Mesenteric fat pad (tissue), 1 donor: ENCODE measurements at regions not wholly inside any gene's neighbourhood (a gene's known extent, or its start where the extent isn't known, plus 50 kb on each side); places are given as distances from the start of the nearest gene placed in this dataset.

Source experiments
- DNase-seq: peaks from one replicate; pipeline ENCODE4 v3.0.0-alpha.2; 2020; ENCODE audit warnings: low spot score
- donor health status: DM: yes; HTN: yes; CAD: no.

GRCh38 chr9:107938801-107939386, 449.3 kb upstream of the KLF4 start:
- no peak for DNase-seq

GRCh38 chr9:107935931-107936330, 446.4 kb upstream of the KLF4 start:
- no peak for DNase-seq

GRCh38 chr9:107933516-107933915, 443.9 kb upstream of the KLF4 start:
- DNase-seq: no peak

- no peak for DNase-seq
These were observed 443.5 kb upstream of the KLF4 start for GRCh38 chr9:107933097-107933496.

- no peak for DNase-seq
These were observed 443.0 kb upstream of the KLF4 start for GRCh38 chr9:107932601-107933000.

- no peak for DNase-seq
These were observed 442.5 kb upstream of the KLF4 start for GRCh38 chr9:107932046-107932445.

GRCh38 chr9:107931071-107931715, 441.6 kb upstream of the KLF4 start:
- no peak for DNase-seq

GRCh38 chr9:107929443-107929842, 439.9 kb upstream of the KLF4 start:
- DNase-seq: no peak

- DNase-seq: no peak
These were observed 439.3 kb upstream of the KLF4 start for GRCh38 chr9:107928701-107929371.

GRCh38 chr9:107927276-107927675, 437.7 kb upstream of the KLF4 start:
- DNase-seq: no peak

GRCh38 chr9:107925749-107926297, 436.3 kb upstream of the KLF4 start:
- DNase-seq: no peak

GRCh38 chr9:107922260-107922659, 432.7 kb upstream of the KLF4 start:
- DNase-seq: no peak

- no peak for DNase-seq
These were observed 429.7 kb upstream of the KLF4 start for GRCh38 chr9:107919263-107919662.

GRCh38 chr9:107918749-107919148, 429.2 kb upstream of the KLF4 start:
- DNase-seq: no peak

GRCh38 chr9:107914151-107914550, 424.6 kb upstream of the KLF4 start:
- DNase-seq: no peak

- DNase-seq: no peak
These were observed 418.1 kb upstream of the KLF4 start for GRCh38 chr9:107907715-107908114.

GRCh38 chr9:107907255-107907654, 417.7 kb upstream of the KLF4 start:
- no peak for DNase-seq

GRCh38 chr9:107906074-107906473, 416.5 kb upstream of the KLF4 start:
- no peak for DNase-seq

- no peak for DNase-seq
These were observed 415.9 kb upstream of the KLF4 start for GRCh38 chr9:107905308-107906020.

GRCh38 chr9:107899961-107900330, 410.4 kb upstream of the KLF4 start:
- no peak for DNase-seq

GRCh38 chr9:107898761-107899160, 409.2 kb upstream of the KLF4 start:
- no peak for DNase-seq

GRCh38 chr9:107896544-107896943, 407.0 kb upstream of the KLF4 start:
- no peak for DNase-seq
